Activated T-cell treated with anti-CD3 and anti-CD28 coated beads for 24 hours (primary cell): ENCODE measurements at regions not wholly inside any gene's neighbourhood (a gene's known extent, or its start where the extent isn't known, plus 50 kb on each side); places are given as distances from the start of the nearest gene placed in this dataset.

ENCODE experiments used
- DNase-seq: peaks from one replicate; pipeline ENCODE4 v3.0.0-alpha.2; 2020; ENCODE audit warnings: low read depth

- no peak for DNase-seq
Observed at GRCh38 chr10:113292086-113292485, 260.8 kb upstream of the HABP2 start.

GRCh38 chr10:113292743-113293142 is 260.1 kb upstream of the HABP2 start:
- DNase-seq: no peak

GRCh38 chr10:113293167-113293566 is 259.7 kb upstream of the HABP2 start:
- DNase-seq: no peak

- no peak for DNase-seq
Observed at GRCh38 chr10:113294868-113295267, 258.0 kb upstream of the HABP2 start.

GRCh38 chr10:113297226-113297625 is 255.6 kb upstream of the HABP2 start:
- DNase-seq: no peak

GRCh38 chr10:113298616-113299015 is 254.2 kb upstream of the HABP2 start:
- DNase-seq: no peak

- DNase-seq: no peak
Observed at GRCh38 chr10:113300201-113300600, 252.7 kb upstream of the HABP2 start.

- DNase-seq: no peak
Observed at GRCh38 chr10:113300617-113301016, 252.2 kb upstream of the HABP2 start.

- DNase-seq: no peak
Observed at GRCh38 chr10:113301342-113301984, 251.4 kb upstream of the HABP2 start.

- DNase-seq: no peak
Observed at GRCh38 chr10:113302062-113302461, 250.8 kb upstream of the HABP2 start.

- DNase-seq: no peak
Observed at GRCh38 chr10:113303544-113304146, 249.2 kb upstream of the HABP2 start.

GRCh38 chr10:113304726-113305125 is 248.1 kb upstream of the HABP2 start:
- no peak for DNase-seq

GRCh38 chr10:113305871-113306270 is 247.0 kb upstream of the HABP2 start:
- no peak for DNase-seq

- no peak for DNase-seq
Observed at GRCh38 chr10:113309791-113310190, 243.1 kb upstream of the HABP2 start.

GRCh38 chr10:113310347-113310746 is 242.5 kb upstream of the HABP2 start:
- no peak for DNase-seq

GRCh38 chr10:113313048-113313602 is 239.7 kb upstream of the HABP2 start:
- no peak for DNase-seq

GRCh38 chr10:113313722-113314121 is 239.1 kb upstream of the HABP2 start:
- no peak for DNase-seq

GRCh38 chr10:113316506-113316905 is 236.3 kb upstream of the HABP2 start:
- no peak for DNase-seq

- no peak for DNase-seq
Observed at GRCh38 chr10:113317489-113317888, 235.4 kb upstream of the HABP2 start.

GRCh38 chr10:113319479-113319878 is 233.4 kb upstream of the HABP2 start:
- no peak for DNase-seq

GRCh38 chr10:113320211-113320610 is 232.6 kb upstream of the HABP2 start:
- DNase-seq: no peak

- no peak for DNase-seq
Observed at GRCh38 chr10:113320987-113321386, 231.9 kb upstream of the HABP2 start.

GRCh38 chr10:113322843-113323242 is 230.0 kb upstream of the HABP2 start:
- DNase-seq: no peak

- DNase-seq: no peak
Observed at GRCh38 chr10:113323985-113324384, 228.9 kb upstream of the HABP2 start.
